IMR-90 (cell line): ENCODE measurements at regions not wholly inside any gene's neighbourhood (a gene's known extent, or its start where the extent isn't known, plus 50 kb on each side); places are given as distances from the start of the nearest gene placed in this dataset.
A peak's percentile ranks its signal among the peaks of the same experiment; 100 is the strongest.

Source experiments
- ATAC-seq: fragments of 200-7000 bp; cut with Tn5 transposase; 2 replicates; pipeline ENCODE4 v1.9.1; 2020; ENCODE audit warnings: low read depth, mild to moderate bottlenecking, moderate library complexity
- BruUV-seq: library from RNA; stranded (reverse); fragments of 400-500 nt; replicated peaks from 2 replicates; lab custom pipeline; 2021; lab: Mats Ljungman, UMichigan
- CTCF ChIA-PET: fragments of 300-600 bp; formaldehyde crosslinking; extraction: SDS; loops from one replicate; lab custom pipeline; 2021; ENCODE audit warnings: antibody characterized with exemption; lab: Yijun Ruan, JAX
- POLR2A ChIA-PET: fragments of 300-600 bp; sonication (Branson Sonifier 250); formaldehyde crosslinking; loops from one replicate; lab custom pipeline; 2022; ENCODE audit warnings: antibody characterized with exemption; ENCODE audit not compliant: unreplicated experiment; lab: Charles Lee
- DNase-seq: peaks from one replicate; pipeline ENCODE4 v3.0.0; 2013
- H2AFZ ChIP-seq: replicated peaks from 2 replicates; pipeline ENCODE3; 2013; ENCODE audit warnings: low read length, mild to moderate bottlenecking; ENCODE audit not compliant: poor library complexity
- H2AK5ac ChIP-seq: 2 replicates; pipeline ENCODE4 v1.6.1; 2013; ENCODE audit warnings: low read depth, low read length, inconsistent platforms
- H2AK9ac ChIP-seq: replicated peaks from 2 replicates; pipeline ENCODE3; 2013; ENCODE audit warnings: mild to moderate bottlenecking, low read depth, low read length, moderate library complexity; ENCODE audit not compliant: poor library complexity
- H2BK120ac ChIP-seq: 2 replicates; pipeline ENCODE4 v1.6.1; 2013; ENCODE audit warnings: low read depth, low read length, inconsistent platforms
- H2BK15ac ChIP-seq: 3 replicates; pipeline ENCODE4 v1.6.1; 2013; ENCODE audit warnings: low read depth, low read length, inconsistent platforms
- H2BK20ac ChIP-seq: 2 replicates; pipeline ENCODE4 v1.6.1; 2013; ENCODE audit warnings: low read depth, mild to moderate bottlenecking, inconsistent platforms, low read length, moderate library complexity
- H2BK5ac ChIP-seq: 2 replicates; pipeline ENCODE4 v1.6.1; 2013; ENCODE audit warnings: mild to moderate bottlenecking, low read depth, low read length, inconsistent platforms; ENCODE audit not compliant: poor library complexity, severe bottlenecking
- H3K14ac ChIP-seq: replicated peaks from 2 replicates; pipeline ENCODE4 v1.6.1; 2013; ENCODE audit warnings: low read depth, low read length, inconsistent platforms
- H3K18ac ChIP-seq: 2 replicates; pipeline ENCODE4 v1.6.1; 2013; ENCODE audit warnings: low read depth, low read length, control low read depth
- H3K23ac ChIP-seq: 2 replicates; pipeline ENCODE4 v1.6.1; 2013; ENCODE audit warnings: low read depth, low read length, inconsistent platforms
- H3K27ac ChIP-seq: 2 replicates; pipeline ENCODE4 v1.5.1; 2013; ENCODE audit warnings: mild to moderate bottlenecking, control low read depth, low read length; ENCODE audit not compliant: insufficient read depth
- H3K27me3 ChIP-seq: 2 replicates; pipeline ENCODE4 v1.6.1; 2013; ENCODE audit warnings: low read length; ENCODE audit not compliant: control insufficient read depth, insufficient read depth
- H3K36me3 ChIP-seq: 2 replicates; pipeline ENCODE4 v1.6.1; 2013; ENCODE audit warnings: low read length, mixed read lengths; ENCODE audit not compliant: control insufficient read depth, insufficient read depth
- H3K4ac ChIP-seq: 2 replicates; pipeline ENCODE4 v1.6.1; 2013; ENCODE audit warnings: low read depth, low read length, inconsistent platforms
- H3K4me1 ChIP-seq: 2 replicates; pipeline ENCODE4 v1.6.1; 2013; ENCODE audit warnings: low read length, mixed read lengths; ENCODE audit not compliant: control insufficient read depth, insufficient read depth
- H3K4me2 ChIP-seq: 2 replicates; pipeline ENCODE4 v1.6.1; 2013; ENCODE audit warnings: low read depth, mild to moderate bottlenecking, control low read depth, low read length, moderate library complexity
- H3K4me3 ChIP-seq: 2 replicates; pipeline ENCODE4 v1.5.1; 2013; ENCODE audit warnings: low read depth, mild to moderate bottlenecking, control low read depth, low read length, moderate library complexity; ENCODE audit not compliant: insufficient read depth
- H3K56ac ChIP-seq: 2 replicates; pipeline ENCODE4 v1.6.1; 2013; ENCODE audit warnings: low read length, inconsistent platforms; ENCODE audit not compliant: insufficient read depth; ENCODE audit errors: extremely low read depth
- H3K79me1 ChIP-seq, 2 experiments: 2 replicates each; pipeline ENCODE4 v1.6.1; 2013; ENCODE audit warnings: low read length in 2 of 2, inconsistent platforms in 1 of 2, low read depth in 1 of 2
- H3K9ac ChIP-seq: 2 replicates; pipeline ENCODE4 v1.6.1; 2013; ENCODE audit warnings: low read depth, low read length, control low read depth
- H3K9me1 ChIP-seq: 2 replicates; pipeline ENCODE4 v1.6.1; 2013; ENCODE audit warnings: low read length, inconsistent platforms; ENCODE audit not compliant: insufficient read depth
- H3K9me3 ChIP-seq: 2 replicates; pipeline ENCODE4 v1.6.1; 2013; ENCODE audit warnings: low read length; ENCODE audit not compliant: control insufficient read depth, insufficient read depth
- H4K20me1 ChIP-seq: 2 replicates; pipeline ENCODE4 v1.6.1; 2013; ENCODE audit warnings: low read length, inconsistent platforms; ENCODE audit not compliant: insufficient read depth
- H4K5ac ChIP-seq: 2 replicates; pipeline ENCODE4 v1.6.1; 2013; ENCODE audit warnings: mild to moderate bottlenecking, low read depth, low read length, control low read depth
- H4K8ac ChIP-seq, 2 experiments: 2 replicates each; pipeline ENCODE4 v1.6.1; 2013; ENCODE audit warnings: low read depth in 2 of 2, low read length in 2 of 2, control low read depth in 1 of 2, inconsistent platforms in 1 of 2
- H4K91ac ChIP-seq: 2 replicates; pipeline ENCODE4 v1.6.1; 2013; ENCODE audit warnings: low read depth, low read length, inconsistent platforms; ENCODE audit not compliant: insufficient read depth
- MAFK ChIP-seq: IDR thresholded peaks from 2 replicates; pipeline ENCODE4 v1.6.1; 2012; ENCODE audit warnings: low read depth, low read length, improper control_type of control experiment
- POLR2A ChIP-seq: IDR thresholded peaks from 2 replicates; pipeline ENCODE4 v1.6.1; 2012; ENCODE audit warnings: mild to moderate bottlenecking, low read depth, low read length
- WGBS, 2 experiments: methylation state at CpG; one replicate each; pipeline versions ENCODE4 v1.1.5 to v1.1.7; 2013; ENCODE audit warnings: missing lambda C conversion rate in 2 of 2; ENCODE audit not compliant: insufficient read length in 1 of 2; ENCODE audit errors: extremely low coverage in 2 of 2; 5-methylcytosine and 5-hydroxymethylcytosine counted together
- dilution Hi-C: fragments of 300-500 bp; cut with HindIII; formaldehyde crosslinking; loops from one replicate; pipeline ENCODE4 v1.14.3; 2018; ENCODE audit warnings: low sequenced_read_pairs; ENCODE audit not compliant: unreplicated experiment
- in situ Hi-C: fragments of 300-500 bp; cut with MboI; formaldehyde crosslinking; loops from 3 replicates; pipeline ENCODE4 v1.14.3; 2019; ENCODE audit warnings: low sequenced_read_pairs, inconsistent platforms, mixed read lengths
- intact Hi-C: fragments of 100-400 bp; cut with micrococcal nuclease; formaldehyde crosslinking; loops from 2 replicates; pipeline ENCODE4 v1.10.0; 2022

DNA sequence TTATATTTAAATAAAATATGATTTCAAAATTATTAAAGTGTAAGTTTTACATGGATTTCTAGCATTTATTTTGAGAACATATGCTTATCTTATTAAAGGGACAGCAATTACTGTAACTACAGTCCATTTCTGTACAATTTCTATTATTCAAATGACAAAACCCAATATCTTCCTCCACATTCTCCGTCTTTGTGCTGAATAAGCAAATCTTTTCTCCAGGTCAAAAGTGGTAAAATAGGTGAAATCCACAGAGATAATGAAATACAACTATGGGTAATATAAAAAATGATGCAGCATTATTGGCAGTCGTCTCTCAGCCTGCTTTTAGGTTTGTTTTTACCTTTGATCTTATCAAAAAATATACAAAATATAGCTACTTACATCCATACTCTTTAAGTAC is 79.4 kb upstream of the OTX2 start:
- Histone ChIP-seq H2BK20ac (no peak overlapping the region), H2BK120ac (no peak overlapping the region), H3K79me1 (no peaks in the 10 kb centered on the region), H3K4ac (no peak overlapping the region), H3K36me3 (no peaks in the 10 kb centered on the region), H2AK5ac (no peak overlapping the region), H3K27me3 (no peaks in the 10 kb centered on the region), H4K20me1 (no peaks in the 10 kb centered on the region), H3K18ac (no peak overlapping the region), H2BK15ac (no peak overlapping the region), H3K9me1 (no peaks in the 10 kb centered on the region), H3K27ac (no peak overlapping the region), H4K91ac (no peak overlapping the region), H2AK9ac (no peak overlapping the region), H3K23ac (no peak overlapping the region), H2AFZ (no peak overlapping the region), H3K9me3 (no peaks in the 10 kb centered on the region), H3K9ac (no peak overlapping the region), H2BK5ac (no peak overlapping the region), H4K8ac (no peak overlapping the region), H3K4me1 (no peaks in the 10 kb centered on the region), H3K56ac (no peak overlapping the region), H4K5ac (no peak overlapping the region), H3K14ac (no peak overlapping the region), H3K4me2 (no peak overlapping the region), H3K4me3 (no peak overlapping the region)
- no peak for DNase-seq
- dilution Hi-C loops (no loop called here), in situ Hi-C loops (no loop called here), intact Hi-C loops (no loop called here)
- ATAC-seq: no peak
- no CpG with 5 or more reads among the region's 2 CpGs for WGBS, 2 experiments
- ChIA-PET POLR2A (no interaction called here), CTCF (interaction anchor here (1.0 kb wide), 1 partner anchor 193 kb away, joined by 4 read pairs; no protein-coding TSS in a partner anchor)
- no TSS peak for BruUV-seq
- TF ChIP-seq MAFK (peak; percentile 89), POLR2A (no peak)
